Inflammatory macrophage (primary cell): ENCODE measurements at regions not wholly inside any gene's neighbourhood (a gene's known extent, or its start where the extent isn't known, plus 50 kb on each side); places are given as distances from the start of the nearest gene placed in this dataset.
"Not testable (repeated sequence)": the region's sequence is repeated elsewhere in the genome, so short reads cannot be mapped to it uniquely, and the experiment has no call there.

ENCODE experiments used
- DNase-seq, 2 donors: peaks; one replicate each; pipeline ENCODE4 v3.0.0-alpha.2; 2020 to 2022

DNA sequence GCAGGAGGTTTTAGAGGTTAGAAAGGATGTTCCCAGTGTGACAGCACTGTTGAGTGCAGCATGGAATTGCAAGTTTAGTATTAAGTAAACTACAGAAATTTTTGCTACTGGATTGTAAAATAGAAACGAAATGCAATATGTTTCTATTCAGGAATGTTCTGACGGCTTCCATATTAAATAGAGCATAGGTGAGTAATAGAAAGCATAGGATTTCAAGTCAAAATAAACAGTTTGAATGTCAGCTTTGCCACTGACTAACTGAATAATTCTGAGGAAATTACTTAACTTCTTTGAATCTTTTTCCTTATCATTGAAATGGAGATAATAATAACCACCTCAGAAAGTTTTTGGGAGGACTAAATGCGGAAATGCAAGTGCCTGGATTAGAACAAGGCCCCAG lies 331.9 kb upstream of the GK2 start:
- DNase-seq, result no peak

GRCh38 chr4:79723507-79723906 lies 315.5 kb upstream of the GK2 start:
- DNase-seq, result no peak

GRCh38 chr4:79700356-79700755 lies 292.3 kb upstream of the GK2 start:
- no peak for DNase-seq

DNA sequence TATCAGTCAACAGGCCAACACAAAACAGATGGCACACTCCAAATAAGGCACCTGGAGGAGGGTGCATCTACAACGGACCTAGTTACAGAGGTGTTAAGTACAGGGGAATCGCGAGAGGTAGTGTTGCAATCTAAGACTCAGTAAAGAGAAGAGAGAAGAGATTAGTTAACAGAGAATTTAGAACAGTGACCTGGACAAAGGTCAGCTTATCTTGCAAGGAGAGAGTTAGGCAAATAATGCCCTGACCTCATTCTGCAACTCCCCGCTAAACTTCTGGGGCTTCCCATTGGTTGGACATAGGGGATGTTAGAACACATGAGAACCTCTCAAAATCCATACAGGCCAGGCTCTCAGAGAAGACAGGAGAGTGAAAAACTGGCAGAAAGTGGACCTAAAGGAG lies 289.4 kb upstream of the GK2 start:
- no peak for DNase-seq

- not testable (repeated sequence) for DNase-seq
Observed at GRCh38 chr4:79696534-79696933, 288.5 kb upstream of the GK2 start.

- no peak for DNase-seq
Observed at GRCh38 chr4:79695848-79696247, 287.8 kb upstream of the GK2 start.

DNA sequence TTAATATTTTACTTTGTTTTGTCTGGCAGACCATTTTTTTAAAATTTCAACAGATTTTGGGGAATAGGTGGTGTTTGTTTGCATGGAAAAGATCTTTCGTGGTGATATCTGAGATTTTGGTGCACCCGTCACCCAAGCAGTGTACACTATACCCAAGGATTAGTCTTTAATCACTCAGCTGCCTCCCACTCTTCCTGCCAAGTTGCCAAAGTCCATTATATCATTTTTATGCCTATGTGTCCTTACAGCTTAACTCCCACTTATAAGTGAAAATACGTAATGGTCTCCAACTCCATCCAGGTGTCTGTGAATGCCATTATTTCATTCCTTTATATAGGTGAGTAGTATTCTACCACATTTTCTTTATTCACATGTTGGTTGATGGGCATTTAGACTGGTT lies 281.7 kb upstream of the GK2 start:
- no peak for DNase-seq

- no peak for DNase-seq
Observed at GRCh38 chr4:79688691-79689090, 280.7 kb upstream of the GK2 start.

DNA sequence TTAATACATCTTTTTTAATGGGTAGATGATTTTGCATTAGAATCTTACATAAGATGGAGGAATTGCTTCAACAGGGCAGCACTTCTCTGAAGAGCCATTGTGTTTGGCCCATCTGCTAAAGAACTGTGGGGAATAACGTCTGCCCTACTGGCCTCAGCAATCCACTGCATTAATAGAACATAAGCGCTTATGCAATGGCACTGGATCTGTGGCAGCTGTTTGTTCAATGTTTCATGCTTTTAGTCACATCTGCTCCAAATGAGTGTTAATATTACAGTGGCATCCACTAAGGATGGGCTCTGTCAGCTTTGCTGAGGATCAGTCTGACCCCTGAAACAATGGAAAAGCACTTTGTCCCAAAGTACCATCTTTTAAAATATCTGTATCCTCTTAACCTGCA lies 279.0 kb upstream of the GK2 start:
- no peak for DNase-seq

- no peak for DNase-seq
Observed at GRCh38 chr4:79685542-79685941, 277.5 kb upstream of the GK2 start.

GRCh38 chr4:79684516-79684915 lies 276.5 kb upstream of the GK2 start:
- DNase-seq, result no peak

DNA sequence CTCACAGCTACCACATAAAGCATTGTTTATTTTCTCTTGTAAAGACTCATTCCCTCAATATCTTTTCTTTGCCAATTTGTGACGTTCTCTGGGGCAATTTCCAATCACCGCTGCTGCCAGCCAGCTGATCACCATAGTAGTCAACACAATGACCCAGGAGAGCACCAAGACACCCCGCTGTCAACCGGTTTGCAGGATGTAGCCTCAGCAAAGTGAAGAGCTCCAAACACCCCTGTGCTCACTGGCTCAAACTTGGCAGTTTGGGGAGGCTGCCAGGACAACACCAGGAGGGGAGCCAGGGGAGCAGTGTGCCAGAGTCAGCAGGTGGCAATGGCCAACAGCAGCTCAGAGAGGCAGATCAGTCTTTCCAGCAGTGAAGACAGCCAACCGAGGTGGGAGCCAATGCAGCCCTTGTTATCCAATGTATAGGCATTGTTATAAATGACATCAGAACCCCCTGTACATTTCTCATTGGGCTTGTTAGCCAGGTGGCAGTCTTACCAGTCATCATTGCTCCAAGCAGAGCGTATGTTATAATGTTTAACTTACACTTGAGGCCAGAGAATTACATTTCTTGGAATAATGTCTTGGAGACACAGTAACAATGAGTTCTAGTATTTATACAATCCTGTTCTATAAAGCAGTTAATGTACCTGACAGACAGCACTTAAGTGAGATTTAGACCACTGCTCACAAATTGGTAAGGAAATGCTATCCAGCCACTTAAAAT lies 274.9 kb upstream of the GK2 start:
- no peak for DNase-seq

DNA sequence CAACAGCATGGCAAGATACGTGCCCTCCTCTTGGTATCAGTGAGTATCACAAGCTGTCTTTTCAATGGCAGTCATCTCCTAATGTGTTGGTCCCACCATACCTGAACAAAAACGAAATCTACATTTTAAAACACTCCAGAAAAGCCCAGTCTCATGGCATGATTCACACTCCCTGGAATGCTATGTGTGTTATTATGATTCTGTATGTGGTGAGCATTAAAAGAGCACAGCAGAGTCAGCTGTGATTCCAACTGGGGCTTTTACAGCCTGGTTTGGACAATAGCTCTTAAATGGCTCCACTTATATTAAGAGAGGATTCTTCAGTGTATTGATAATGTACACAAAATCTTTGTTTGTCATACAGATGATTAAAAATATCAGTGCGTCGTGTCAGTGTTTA lies 274.1 kb upstream of the GK2 start:
- DNase-seq, result no peak

DNA sequence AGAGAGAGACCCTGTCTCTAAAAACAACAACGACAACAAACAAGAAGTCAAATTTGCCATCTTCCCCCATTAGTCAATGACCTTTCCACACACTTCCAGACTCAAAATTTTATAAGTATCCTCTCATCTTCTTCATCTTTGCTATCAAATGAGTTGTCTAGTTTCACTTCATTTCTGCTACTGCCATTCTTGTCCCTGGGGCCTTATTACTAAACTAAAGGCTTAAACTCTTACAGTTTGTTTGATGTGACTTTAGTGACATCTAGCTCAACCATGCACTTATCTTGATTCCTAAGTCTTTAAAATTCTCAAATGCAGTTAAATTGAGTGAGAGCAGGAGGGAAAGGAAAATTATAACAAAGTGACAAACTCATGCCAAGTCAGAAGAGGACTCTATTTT lies 271.8 kb upstream of the GK2 start:
- no peak for DNase-seq

DNA sequence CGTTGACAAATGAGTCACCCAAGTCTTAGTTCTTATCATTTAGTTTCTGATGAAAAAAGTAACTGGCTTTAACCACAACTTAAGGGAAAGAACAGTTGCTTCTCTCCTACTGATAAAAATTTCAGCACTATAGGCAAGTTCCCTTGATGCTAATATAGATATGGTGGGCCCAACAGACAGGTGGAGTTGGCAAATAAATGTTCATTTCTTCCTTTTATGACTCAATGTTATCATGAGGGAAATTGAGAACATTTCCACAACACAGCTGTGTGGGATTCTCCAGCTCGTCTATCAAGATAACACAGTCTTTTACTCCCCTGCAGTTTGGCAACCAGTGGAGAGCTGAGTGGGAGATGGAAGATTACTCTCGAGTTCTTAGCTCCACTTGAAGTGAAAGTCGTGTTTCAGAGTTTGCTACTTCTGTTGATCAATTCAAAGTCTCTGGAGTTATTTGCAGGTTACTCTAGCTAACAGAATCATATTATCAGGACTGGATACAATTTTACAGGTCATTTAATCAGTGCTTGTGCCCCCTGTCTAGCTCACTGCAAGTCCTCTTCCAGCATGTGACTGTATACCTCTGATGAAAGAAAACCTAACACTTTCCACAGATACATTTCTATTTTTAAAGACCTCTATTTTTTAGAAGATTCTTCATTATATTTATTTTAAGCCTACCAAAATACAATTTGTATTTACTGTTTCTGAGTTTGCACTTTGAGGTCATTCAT lies 270.6 kb upstream of the GK2 start:
- DNase-seq, result no peak

DNA sequence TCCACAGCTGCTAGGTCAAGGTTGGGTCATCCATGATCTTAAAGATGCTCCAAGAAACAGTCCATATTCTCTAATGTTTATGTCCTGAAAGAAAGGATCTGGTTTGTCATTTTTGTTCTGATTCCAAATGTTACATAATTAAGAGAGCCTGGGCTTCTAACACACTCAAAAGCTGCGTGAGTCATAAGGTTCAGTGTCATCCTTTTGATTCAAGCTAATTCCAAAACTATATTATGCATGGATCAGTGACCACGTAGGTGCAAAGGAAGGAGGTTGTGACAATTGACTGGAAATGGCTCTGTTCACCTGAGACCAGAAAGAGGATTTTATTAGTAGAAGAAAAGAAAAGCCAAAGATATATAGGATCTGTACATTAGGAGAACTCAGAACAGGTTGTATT lies 268.7 kb upstream of the GK2 start:
- no peak for DNase-seq

DNA sequence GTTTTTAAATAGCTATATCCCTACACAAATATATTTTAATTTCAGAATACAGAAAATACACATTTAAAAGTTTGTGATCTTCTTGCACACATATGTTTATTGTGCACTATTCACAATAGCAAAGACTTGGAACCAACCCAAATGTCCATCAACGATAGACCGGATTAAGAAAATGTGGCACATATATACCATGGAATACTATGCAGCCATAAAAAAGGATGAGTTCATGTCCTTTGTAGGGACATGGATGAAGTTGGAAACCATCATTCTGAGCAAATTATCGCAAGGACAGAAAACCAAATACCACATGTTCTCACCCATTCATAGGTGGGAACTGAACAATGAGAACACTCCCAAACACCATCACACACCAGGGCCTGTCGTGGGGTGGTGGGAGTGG lies 266.9 kb upstream of the GK2 start:
- not testable (repeated sequence) for DNase-seq

DNA sequence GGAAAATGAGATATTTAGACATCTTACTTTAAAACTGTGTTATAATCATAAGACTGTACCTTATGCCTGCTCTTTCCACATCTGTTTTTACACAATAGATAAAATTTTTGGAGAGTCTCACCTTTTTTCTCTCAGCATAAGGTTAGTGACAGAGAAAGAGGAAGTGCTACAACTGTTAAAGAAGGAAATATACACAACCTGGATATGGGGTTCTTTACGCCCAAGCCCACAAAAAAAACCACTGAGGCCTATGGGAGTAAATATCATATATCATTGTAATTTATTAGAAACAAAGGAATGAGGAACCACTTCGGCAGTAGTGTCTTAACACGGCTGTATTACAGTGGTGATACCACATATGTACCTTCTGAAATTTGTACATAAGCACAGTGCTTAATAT lies 265.9 kb upstream of the GK2 start:
- DNase-seq, result no peak

GRCh38 chr4:79673377-79673776 lies 265.3 kb upstream of the GK2 start:
- DNase-seq, result no peak

DNA sequence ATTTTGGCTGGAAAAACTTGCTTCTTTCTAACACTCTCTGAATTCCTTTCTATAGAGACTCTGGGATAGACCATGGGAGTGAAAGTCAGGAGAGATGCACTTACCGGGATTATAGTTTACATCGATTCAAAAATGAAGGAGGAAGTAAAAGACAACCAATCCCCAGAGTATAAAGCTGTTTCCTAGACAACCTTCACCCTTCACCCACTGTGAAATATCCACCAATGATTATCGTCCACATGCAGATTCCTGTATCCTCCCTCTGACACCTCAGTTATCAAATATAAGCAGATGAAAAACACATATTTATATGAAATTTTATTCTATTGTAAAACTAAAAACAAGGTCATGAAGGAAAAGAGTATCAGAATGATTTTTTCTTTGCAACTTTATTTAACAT lies 258.8 kb upstream of the GK2 start:
- no peak for DNase-seq

- DNase-seq, result no peak
Observed at GRCh38 chr4:79666112-79666511, 258.1 kb upstream of the GK2 start.

GRCh38 chr4:79663865-79664264 lies 255.8 kb upstream of the GK2 start:
- DNase-seq, result no peak

GRCh38 chr4:79663141-79663540 lies 255.1 kb upstream of the GK2 start:
- no peak for DNase-seq

DNA sequence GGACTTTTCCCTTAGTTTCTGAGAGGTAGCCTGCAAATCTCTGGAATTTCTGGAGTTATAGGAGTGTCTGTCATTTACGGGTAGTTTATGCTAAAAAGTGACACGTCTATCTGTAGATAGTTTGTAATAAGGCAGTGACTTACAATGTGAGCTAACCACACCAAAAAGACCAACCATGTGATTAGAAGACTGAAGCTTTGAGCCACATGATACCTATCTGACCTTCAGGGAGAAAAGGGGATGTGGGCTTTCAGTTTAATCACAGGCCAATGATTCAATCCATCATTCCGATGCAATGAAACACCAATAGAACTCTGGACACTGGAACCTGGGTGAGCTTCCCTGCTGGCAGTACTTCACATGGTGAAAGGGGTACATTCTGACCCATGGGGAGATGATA lies 254.6 kb upstream of the GK2 start:
- no peak for DNase-seq

GRCh38 chr4:79661196-79661595 lies 253.2 kb upstream of the GK2 start:
- DNase-seq, result no peak
